MM.1S (cell line): ENCODE measurements at regions not wholly inside any gene's neighbourhood (a gene's known extent, or its start where the extent isn't known, plus 50 kb on each side); places are given as distances from the start of the nearest gene placed in this dataset.

Experiments used
- CTCF ChIP-seq: fragments of 300-600 bp; sonication (generic); IDR thresholded peaks from 2 replicates; pipeline ENCODE4 v1.5.1; 2016; ENCODE audit warnings: antibody characterized with exemption, low read length, mixed read lengths
- EZH2phosphoT487 ChIP-seq: fragments of 300-600 bp; sonication (generic); IDR thresholded peaks from 2 replicates; pipeline ENCODE4 v1.6.1; 2018; ENCODE audit warnings: antibody characterized with exemption, low read length

- no peak for TF ChIP-seq CTCF
- TF ChIP-seq EZH2phosphoT487, result no peak
Observed at GRCh38 chr5:120241400-120241799, 222.7 kb upstream of the PRR16 start.
